Hematopoietic multipotent progenitor cell treated with erythropoietin and hydrocortisone succinate and interleukin-3 and kit ligand, for 4 days (in vitro differentiated cells): ENCODE measurements at regions not wholly inside any gene's neighbourhood (a gene's known extent, or its start where the extent isn't known, plus 50 kb on each side); places are given as distances from the start of the nearest gene placed in this dataset.
A peak's percentile ranks its signal among the peaks of the same experiment; 100 is the strongest.
"Not testable (repeated sequence)": the region's sequence is repeated elsewhere in the genome, so short reads cannot be mapped to it uniquely, and the experiment has no call there.

ENCODE experiments used
- DNase-seq: peaks from one replicate; pipeline ENCODE4 v3.0.0-alpha.2; 2015

GRCh38 chr9:41075671-41076070 is 52.8 kb downstream of the FOXD4L6 start:
- not testable (repeated sequence) for DNase-seq

GRCh38 chr9:41074356-41074942 is 54.0 kb downstream of the FOXD4L6 start:
- DNase-seq = peak; percentile 29

GRCh38 chr9:41073471-41074243 is 54.8 kb downstream of the FOXD4L6 start:
- DNase-seq = not testable (repeated sequence)

- peak; percentile 64 for DNase-seq
Measured at GRCh38 chr9:41064125-41064795, 64.2 kb downstream of the FOXD4L6 start.

- DNase-seq = not testable (repeated sequence)
Measured at GRCh38 chr9:41063243-41063642, 65.2 kb downstream of the FOXD4L6 start.

GRCh38 chr9:41059603-41060002 is 68.9 kb downstream of the FOXD4L6 start:
- not testable (repeated sequence) for DNase-seq

GRCh38 chr9:41053666-41054363 is 74.7 kb downstream of the FOXD4L6 start:
- DNase-seq = not testable (repeated sequence)

GRCh38 chr9:41048672-41049071 is 79.8 kb downstream of the FOXD4L6 start:
- not testable (repeated sequence) for DNase-seq

- DNase-seq = not testable (repeated sequence)
Measured at GRCh38 chr9:41047792-41048191, 80.7 kb downstream of the FOXD4L6 start.

- not testable (repeated sequence) for DNase-seq
Measured at GRCh38 chr9:41044930-41045329, 83.6 kb downstream of the FOXD4L6 start.

GRCh38 chr9:41043433-41043832 is 85.0 kb downstream of the FOXD4L6 start:
- not testable (repeated sequence) for DNase-seq

GRCh38 chr9:41042111-41042510 is 86.4 kb downstream of the FOXD4L6 start:
- not testable (repeated sequence) for DNase-seq

GRCh38 chr9:41040705-41041342 is 87.7 kb downstream of the FOXD4L6 start:
- DNase-seq = not testable (repeated sequence)

GRCh38 chr9:41035276-41035675 is 93.2 kb downstream of the FOXD4L6 start:
- DNase-seq = not testable (repeated sequence)

GRCh38 chr9:41034699-41035197 is 93.7 kb downstream of the FOXD4L6 start:
- not testable (repeated sequence) for DNase-seq

GRCh38 chr9:41033877-41034276 is 94.6 kb downstream of the FOXD4L6 start:
- DNase-seq = not testable (repeated sequence)

GRCh38 chr9:41033360-41033759 is 95.1 kb downstream of the FOXD4L6 start:
- DNase-seq = not testable (repeated sequence)

- DNase-seq = not testable (repeated sequence)
Measured at GRCh38 chr9:41026912-41027676, 101.4 kb downstream of the FOXD4L6 start.

- DNase-seq = not testable (repeated sequence)
Measured at GRCh38 chr9:41022365-41022764, 106.1 kb downstream of the FOXD4L6 start.

- DNase-seq = not testable (repeated sequence)
Measured at GRCh38 chr9:41019858-41020562, 108.5 kb downstream of the FOXD4L6 start.

GRCh38 chr9:41018948-41019347 is 109.5 kb downstream of the FOXD4L6 start:
- not testable (repeated sequence) for DNase-seq
